ENCODE measurements at regions not wholly inside any gene's neighbourhood (a gene's known extent, or its start where the extent isn't known, plus 50 kb on each side); places are given as distances from the start of the nearest gene placed in this dataset.

DNA sequence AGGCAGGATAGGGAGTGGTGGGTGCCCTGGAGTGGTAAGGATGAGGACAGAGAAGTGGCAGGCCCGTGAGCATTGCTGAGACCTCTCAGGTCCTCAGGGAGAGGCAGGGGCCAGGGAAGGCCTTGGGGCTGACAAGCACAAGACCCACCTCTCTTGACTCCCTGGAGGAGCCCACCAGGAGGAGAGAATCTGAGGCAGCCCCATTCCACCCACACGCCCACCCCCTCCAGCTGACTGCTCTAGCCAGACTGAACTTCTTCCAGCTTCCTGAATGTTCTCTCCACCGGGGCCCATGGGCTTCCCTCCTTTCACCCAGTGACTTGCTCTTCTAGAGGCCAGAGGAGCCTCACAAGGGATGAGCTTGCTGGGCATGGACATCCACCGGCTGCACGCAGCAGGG is 1403.0 kb downstream of the BRD1 start:
- POLR2A ChIA-PET = no interaction called here

DNA sequence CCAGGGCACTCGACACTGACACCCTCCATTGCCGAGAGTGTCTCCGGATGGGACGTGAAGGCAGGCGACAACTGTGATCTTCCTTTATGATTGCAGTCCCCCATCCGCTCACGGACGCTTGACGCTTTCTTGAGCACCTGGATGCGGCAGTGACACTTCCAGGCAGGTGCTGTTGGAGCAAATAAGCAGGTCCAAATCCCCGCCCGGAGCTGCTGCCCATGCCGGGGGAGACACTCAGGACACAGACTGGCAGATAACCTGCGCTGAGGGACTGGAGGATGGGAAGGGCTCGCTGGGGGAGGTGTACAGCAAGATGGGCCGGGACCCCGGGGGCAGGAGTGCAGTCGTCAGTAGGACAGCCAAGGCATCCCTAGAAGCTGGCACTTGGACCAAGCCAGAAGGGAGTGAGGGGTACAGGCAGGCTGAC is 1403.5 kb downstream of the BRD1 start:
- TF ChIP-seq, protein P1, sequence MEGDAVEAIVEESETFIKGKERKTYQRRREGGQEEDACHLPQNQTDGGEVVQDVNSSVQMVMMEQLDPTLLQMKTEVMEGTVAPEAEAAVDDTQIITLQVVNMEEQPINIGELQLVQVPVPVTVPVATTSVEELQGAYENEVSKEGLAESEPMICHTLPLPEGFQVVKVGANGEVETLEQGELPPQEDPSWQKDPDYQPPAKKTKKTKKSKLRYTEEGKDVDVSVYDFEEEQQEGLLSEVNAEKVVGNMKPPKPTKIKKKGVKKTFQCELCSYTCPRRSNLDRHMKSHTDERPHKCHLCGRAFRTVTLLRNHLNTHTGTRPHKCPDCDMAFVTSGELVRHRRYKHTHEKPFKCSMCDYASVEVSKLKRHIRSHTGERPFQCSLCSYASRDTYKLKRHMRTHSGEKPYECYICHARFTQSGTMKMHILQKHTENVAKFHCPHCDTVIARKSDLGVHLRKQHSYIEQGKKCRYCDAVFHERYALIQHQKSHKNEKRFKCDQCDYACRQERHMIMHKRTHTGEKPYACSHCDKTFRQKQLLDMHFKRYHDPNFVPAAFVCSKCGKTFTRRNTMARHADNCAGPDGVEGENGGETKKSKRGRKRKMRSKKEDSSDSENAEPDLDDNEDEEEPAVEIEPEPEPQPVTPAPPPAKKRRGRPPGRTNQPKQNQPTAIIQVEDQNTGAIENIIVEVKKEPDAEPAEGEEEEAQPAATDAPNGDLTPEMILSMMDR (IDR thresholded peaks at IDR 0.05; ENCODE audit: insufficient read depth, low read depth, low read length) = no peak
- DNase-seq (ENCODE audit: low read depth) = no peak
- ChIA-PET POLR2A (no interaction called here), CTCF (no interaction called here)
- no peaks in the 10 kb centered on the region for H3K36me3 ChIP-seq (ENCODE audit: control insufficient read depth, insufficient read depth, low read length)
- H3K27me3 ChIP-seq (ENCODE audit: control insufficient read depth, insufficient read depth, low read length) = no peaks in the 10 kb centered on the region
- no peak overlapping the region for H3K4me3 ChIP-seq (ENCODE audit: low read depth, low read length)

More for the DNA sequence above, 1403.0 kb downstream of the BRD1 start:
- no peaks in the 10 kb centered on the region for H3K27me3 ChIP-seq (ENCODE audit: control insufficient read depth, insufficient read depth, low read length)
- no peaks in the 10 kb centered on the region for H3K36me3 ChIP-seq (ENCODE audit: control insufficient read depth, insufficient read depth, low read length)
- no peak overlapping the region for H3K4me3 ChIP-seq (ENCODE audit: low read depth, low read length)
- CTCF ChIA-PET = no interaction called here
- no peak for DNase-seq (ENCODE audit: low read depth)
- TF ChIP-seq, protein P1 (IDR thresholded peaks at IDR 0.05; ENCODE audit: insufficient read depth, low read depth, low read length) = no peak

DNA sequence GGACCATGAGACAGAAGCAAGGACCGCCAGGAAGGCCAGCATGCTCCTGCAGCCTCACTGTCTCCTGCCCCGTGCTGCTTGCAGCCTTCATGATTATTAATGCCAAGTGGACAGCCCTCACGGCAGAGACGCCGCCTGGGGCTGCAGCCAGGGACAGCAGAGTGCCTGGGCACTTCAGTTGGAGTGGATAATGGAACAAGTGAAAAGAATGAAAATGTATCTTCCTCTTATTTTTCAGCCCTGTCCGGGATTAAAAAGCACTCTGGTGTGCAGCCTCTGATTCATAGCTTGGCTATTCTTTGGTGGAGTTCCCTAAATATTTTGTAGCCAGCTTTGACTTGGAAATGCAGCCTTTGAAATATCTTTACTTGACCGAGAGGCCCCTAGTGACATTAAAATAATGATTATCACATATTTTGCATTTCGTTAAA is 1404.2 kb downstream of the BRD1 start:
- POLR2A ChIA-PET = no interaction called here
- DNase-seq (ENCODE audit: low read depth) = no peak
- Histone ChIP-seq H3K36me3 (ENCODE audit: control insufficient read depth, insufficient read depth, low read length) (no peaks in the 10 kb centered on the region), H3K4me3 (ENCODE audit: low read depth, low read length) (no peak overlapping the region), H3K27me3 (ENCODE audit: control insufficient read depth, insufficient read depth, low read length) (no peaks in the 10 kb centered on the region)
- TF ChIP-seq, protein P1 (IDR thresholded peaks at IDR 0.05; ENCODE audit: insufficient read depth, low read depth, low read length) = no peak
- CTCF ChIA-PET = no interaction called here

DNA sequence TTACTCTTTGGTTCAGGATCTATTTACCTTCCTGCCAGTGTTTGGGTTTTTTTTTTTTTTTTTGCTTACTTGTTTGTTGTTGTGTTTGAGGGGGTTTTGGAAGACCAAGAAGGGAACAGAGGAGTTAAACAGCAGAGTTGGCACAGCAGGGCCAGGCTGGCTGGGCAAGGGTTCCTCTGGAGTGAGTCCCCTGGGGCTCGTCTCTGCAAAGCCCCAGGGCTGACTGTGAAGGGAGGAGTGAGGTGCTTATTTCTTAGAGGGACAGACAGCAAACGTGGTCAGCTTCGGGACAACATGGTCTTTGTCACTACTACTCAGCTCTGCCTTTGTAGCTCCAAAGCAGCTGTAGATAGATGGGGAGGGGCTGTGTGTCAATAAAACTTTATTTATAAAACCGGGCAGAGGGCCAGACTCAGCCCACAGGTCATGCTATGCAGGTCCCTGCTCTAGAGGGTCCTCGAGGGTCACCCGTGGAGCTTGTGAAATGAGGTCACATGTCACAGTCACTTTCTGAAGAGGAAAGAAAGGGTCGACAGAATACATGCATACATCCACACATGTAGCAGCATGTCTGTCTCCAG is 1404.7 kb downstream of the BRD1 start:
- Histone ChIP-seq H3K36me3 (ENCODE audit: control insufficient read depth, insufficient read depth, low read length) (no peaks in the 10 kb centered on the region), H3K4me3 (ENCODE audit: low read depth, low read length) (no peak overlapping the region), H3K27me3 (ENCODE audit: control insufficient read depth, insufficient read depth, low read length) (no peaks in the 10 kb centered on the region)
- TF ChIP-seq, protein P1 (IDR thresholded peaks at IDR 0.05; ENCODE audit: insufficient read depth, low read depth, low read length) = no peak
- no peak for DNase-seq (ENCODE audit: low read depth)
- ChIA-PET CTCF (no interaction called here), POLR2A (no interaction called here)

DNA sequence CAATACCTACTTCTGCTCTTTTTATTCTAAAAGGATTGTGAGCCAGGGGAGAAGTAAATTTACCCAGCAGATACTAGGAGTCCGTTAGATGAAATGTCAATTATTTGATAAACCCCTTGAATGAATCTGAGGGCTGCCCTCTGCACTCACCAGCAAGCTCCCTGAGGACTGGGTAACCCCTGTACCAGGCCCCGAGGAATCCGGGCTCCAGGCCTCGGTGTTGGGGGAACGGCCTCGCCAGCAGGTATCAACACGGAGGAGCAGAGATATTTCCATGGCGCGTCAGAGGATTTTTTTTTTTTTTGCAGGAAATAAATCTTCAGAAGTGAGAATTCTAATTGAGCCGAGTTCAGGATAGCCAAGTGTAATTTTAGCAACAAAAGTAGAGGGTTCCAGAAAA is 1408.8 kb downstream of the BRD1 start:
- TF ChIP-seq, protein P1 (IDR thresholded peaks at IDR 0.05; ENCODE audit: insufficient read depth, low read depth, low read length) = no peak
- no peak for DNase-seq (ENCODE audit: low read depth)
- Histone ChIP-seq H3K36me3 (ENCODE audit: control insufficient read depth, insufficient read depth, low read length) (no peaks in the 10 kb centered on the region), H3K4me3 (ENCODE audit: low read depth, low read length) (no peak overlapping the region), H3K27me3 (ENCODE audit: control insufficient read depth, insufficient read depth, low read length) (no peaks in the 10 kb centered on the region)
- POLR2A ChIA-PET = no interaction called here
- CTCF ChIA-PET = interaction anchor here (0.6 kb wide), 1 partner anchor 1324 kb away, joined by 5 read pairs; no protein-coding TSS in a partner anchor

All from BJ (cell line).